HEK293T (cell line): ENCODE measurements at regions not wholly inside any gene's neighbourhood (a gene's known extent, or its start where the extent isn't known, plus 50 kb on each side); places are given as distances from the start of the nearest gene placed in this dataset.

Experiments
- CTCF ChIA-PET: fragments of 350-600 bp; formaldehyde crosslinking; extraction: SDS; loops from one replicate; lab custom pipeline; 2021; ENCODE audit warnings: antibody characterized with exemption, inconsistent platforms; lab: Yijun Ruan, JAX
- POLR2A ChIA-PET: fragments of 350-600 bp; formaldehyde crosslinking; extraction: SDS; loops from one replicate; lab custom pipeline; 2020; ENCODE audit warnings: antibody characterized with exemption, inconsistent platforms; lab: Yijun Ruan, JAX
- DNase-seq: peaks from one replicate; pipeline ENCODE4 v3.0.0; 2012; ENCODE audit warnings: mixed read lengths; ENCODE audit errors: extremely low spot score
- ARNT ChIP-seq: fragments of 450-650 bp; IDR thresholded peaks from 2 replicates; pipeline ENCODE4 v1.6.1; 2017; ENCODE audit warnings: mild to moderate bottlenecking
- BHLHE40 ChIP-seq: fragments of 450-650 bp; IDR thresholded peaks from 2 replicates; pipeline ENCODE4 v1.6.1; 2016; ENCODE audit warnings: mild to moderate bottlenecking, moderate library complexity, borderline replicate concordance
- CTBP1 ChIP-seq: fragments of 450-650 bp; IDR thresholded peaks from 2 replicates; pipeline ENCODE4 v1.6.1; 2016; ENCODE audit warnings: borderline replicate concordance
- ELF4 ChIP-seq: fragments of 450-650 bp; IDR thresholded peaks from 2 replicates; pipeline ENCODE4 v1.6.1; 2017; ENCODE audit warnings: antibody characterized with exemption
- FOXA1 ChIP-seq: fragments of 450-650 bp; IDR thresholded peaks from 2 replicates; pipeline ENCODE4 v1.6.1; 2016; ENCODE audit warnings: mild to moderate bottlenecking
- FOXK2 ChIP-seq: fragments of 450-650 bp; IDR thresholded peaks from 2 replicates; pipeline ENCODE4 v1.6.1; 2016; ENCODE audit warnings: mild to moderate bottlenecking
- FOXM1 ChIP-seq: fragments of 450-650 bp; IDR thresholded peaks from 2 replicates; pipeline ENCODE4 v1.6.1; 2017; ENCODE audit warnings: mild to moderate bottlenecking, borderline replicate concordance
- HDGF ChIP-seq: fragments of 450-650 bp; IDR thresholded peaks from 2 replicates; pipeline ENCODE4 v1.6.1; 2017; ENCODE audit warnings: antibody characterized with exemption, borderline replicate concordance
- L3MBTL2 ChIP-seq: fragments of 450-650 bp; conservative IDR thresholded peaks from 2 replicates; pipeline ENCODE4 v1.6.1; 2016; ENCODE audit warnings: mild to moderate bottlenecking
- LEF1 ChIP-seq: fragments of 450-650 bp; IDR thresholded peaks from 2 replicates; pipeline ENCODE4 v1.6.1; 2017; ENCODE audit warnings: mild to moderate bottlenecking, borderline replicate concordance
- NFRKB ChIP-seq: fragments of 450-650 bp; IDR thresholded peaks from 2 replicates; pipeline ENCODE4 v1.6.1; 2016; ENCODE audit warnings: mild to moderate bottlenecking, moderate library complexity
- SP1 ChIP-seq: fragments of 450-650 bp; IDR thresholded peaks from 2 replicates; pipeline ENCODE4 v1.6.1; 2017
- SUZ12 ChIP-seq: fragments of 450-650 bp; IDR thresholded peaks from 2 replicates; pipeline ENCODE4 v1.6.1; 2016; ENCODE audit warnings: mild to moderate bottlenecking
- TARDBP ChIP-seq: fragments of 450-650 bp; IDR thresholded peaks from 2 replicates; pipeline ENCODE4 v1.6.1; 2016
- ZNF384 ChIP-seq: fragments of 450-650 bp; IDR thresholded peaks from 2 replicates; pipeline ENCODE4 v1.6.1; 2016
- TF ChIP-seq, protein P1 (sequence below): fragments of 450-650 bp; IDR thresholded peaks from 2 replicates; pipeline ENCODE4 v1.6.1; 2016

- TF ChIP-seq LEF1 (no peak), NFRKB (no peak), TARDBP (no peak), ZNF384 (no peak), BHLHE40 (no peak), FOXM1 (no peak), CTBP1 (no peak), SUZ12 (no peak)
- TF ChIP-seq, protein P1, sequence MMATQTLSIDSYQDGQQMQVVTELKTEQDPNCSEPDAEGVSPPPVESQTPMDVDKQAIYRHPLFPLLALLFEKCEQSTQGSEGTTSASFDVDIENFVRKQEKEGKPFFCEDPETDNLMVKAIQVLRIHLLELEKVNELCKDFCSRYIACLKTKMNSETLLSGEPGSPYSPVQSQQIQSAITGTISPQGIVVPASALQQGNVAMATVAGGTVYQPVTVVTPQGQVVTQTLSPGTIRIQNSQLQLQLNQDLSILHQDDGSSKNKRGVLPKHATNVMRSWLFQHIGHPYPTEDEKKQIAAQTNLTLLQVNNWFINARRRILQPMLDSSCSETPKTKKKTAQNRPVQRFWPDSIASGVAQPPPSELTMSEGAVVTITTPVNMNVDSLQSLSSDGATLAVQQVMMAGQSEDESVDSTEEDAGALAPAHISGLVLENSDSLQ = no peak
- POLR2A ChIA-PET = no interaction called here
- CTCF ChIA-PET = no interaction called here
- no peak for DNase-seq
Observed at GRCh38 chr11:24238771-24239645, 257.8 kb upstream of the LUZP2 start.

DNA sequence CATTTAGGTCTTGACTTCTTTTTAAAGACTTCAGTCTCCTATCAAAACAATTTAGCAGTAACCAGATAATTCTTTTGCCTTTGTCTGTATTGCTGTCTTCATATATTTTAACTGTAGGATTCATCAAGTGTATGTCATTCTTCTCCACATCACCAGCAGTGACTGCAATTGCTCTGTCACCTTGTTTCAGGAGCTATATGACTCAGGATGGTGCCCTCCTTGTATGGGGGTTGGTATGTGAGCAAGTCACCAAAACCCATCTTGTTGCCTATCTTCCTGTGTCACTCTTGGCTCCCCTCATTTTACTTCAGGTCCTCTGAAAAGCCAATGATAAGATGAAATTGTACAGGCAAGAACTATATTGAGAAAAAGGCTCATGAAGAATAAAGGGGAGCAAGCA is 256.9 kb upstream of the LUZP2 start:
- ChIA-PET CTCF (no interaction called here), POLR2A (no interaction called here)
- DNase-seq = no peak
- TF ChIP-seq ARNT (no peak), FOXM1 (no peak), HDGF (no peak), FOXA1 (no peak), CTBP1 (no peak), BHLHE40 (no peak), FOXK2 (no peak), TARDBP (no peak), ZNF384 (no peak), ELF4 (no peak), SUZ12 (no peak), SP1 (no peak), L3MBTL2 (no peak), LEF1 (no peak), NFRKB (no peak)
- TF ChIP-seq, protein P1 = no peak

- TF ChIP-seq FOXM1 (no peak), SP1 (no peak), L3MBTL2 (no peak), HDGF (no peak), LEF1 (no peak), ELF4 (no peak), NFRKB (no peak), FOXA1 (no peak), BHLHE40 (no peak)
- ChIA-PET POLR2A (no interaction called here), CTCF (no interaction called here)
- DNase-seq = no peak
Observed at GRCh38 chr11:24240496-24241175, 256.2 kb upstream of the LUZP2 start.

GRCh38 chr11:24246715-24247114 is 250.1 kb upstream of the LUZP2 start:
- no peak for DNase-seq
- no peak for TF ChIP-seq FOXM1
- POLR2A ChIA-PET = no interaction called here
- CTCF ChIA-PET = no interaction called here

DNA sequence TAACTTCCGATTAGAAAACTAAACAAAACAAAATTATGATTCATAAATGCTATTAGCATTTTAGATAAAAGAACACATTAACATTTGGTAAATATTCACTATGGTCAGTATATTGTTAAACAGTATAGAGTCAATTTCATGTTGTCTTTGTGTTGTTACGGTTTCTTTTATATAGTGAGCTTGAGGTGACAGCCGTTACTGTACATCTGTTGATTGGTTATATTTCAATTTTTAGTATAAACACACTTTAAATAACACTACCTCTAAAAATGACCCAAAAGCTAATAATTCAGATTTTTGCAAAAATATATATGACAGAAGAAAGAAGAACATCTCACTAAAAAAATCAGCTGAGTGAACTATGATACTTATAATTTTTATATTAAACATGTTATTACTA is 249.0 kb upstream of the LUZP2 start:
- no peak for TF ChIP-seq SP1
- no peak for TF ChIP-seq BHLHE40
- TF ChIP-seq SUZ12 = no peak
- no peak for TF ChIP-seq HDGF
- no peak for TF ChIP-seq TARDBP
- no peak for TF ChIP-seq ELF4
- no peak for TF ChIP-seq L3MBTL2
- TF ChIP-seq, protein P1 = no peak
- TF ChIP-seq NFRKB = no peak
- no peak for TF ChIP-seq LEF1
- TF ChIP-seq ARNT = no peak
- TF ChIP-seq FOXM1 = no peak
- TF ChIP-seq CTBP1 = no peak
- no peak for TF ChIP-seq FOXA1
- TF ChIP-seq FOXK2 = no peak
- TF ChIP-seq ZNF384 = no peak
- ChIA-PET CTCF (no interaction called here), POLR2A (no interaction called here)
- DNase-seq = no peak

- DNase-seq = no peak
- TF ChIP-seq FOXM1 = no peak
- no peak for TF ChIP-seq ZNF384
- no peak for TF ChIP-seq SUZ12
- no peak for TF ChIP-seq L3MBTL2
- TF ChIP-seq, protein P1 = no peak
- TF ChIP-seq BHLHE40 = no peak
- no peak for TF ChIP-seq ELF4
- no peak for TF ChIP-seq FOXK2
- TF ChIP-seq CTBP1 = no peak
- no peak for TF ChIP-seq LEF1
- TF ChIP-seq SP1 = no peak
- no peak for TF ChIP-seq FOXA1
- no peak for TF ChIP-seq TARDBP
- TF ChIP-seq HDGF = no peak
- POLR2A ChIA-PET = no interaction called here
- CTCF ChIA-PET = no interaction called here
Observed at GRCh38 chr11:24249921-24250320, 246.9 kb upstream of the LUZP2 start.
